GM19468 (cell line): ENCODE measurements at regions not wholly inside any gene's neighbourhood (a gene's known extent, or its start where the extent isn't known, plus 50 kb on each side); places are given as distances from the start of the nearest gene placed in this dataset.
"Not testable (repeated sequence)": the region's sequence is repeated elsewhere in the genome, so short reads cannot be mapped to it uniquely, and the experiment has no call there.

Experiments
- ATAC-seq: cut with Tn5 transposase; IDR thresholded peaks from one replicate; pipeline ENCODE4 v1.9.1; 2021; ENCODE audit warnings: mild to moderate bottlenecking, moderate library complexity, moderate number of reproducible peaks; ENCODE audit not compliant: unreplicated experiment; ENCODE audit errors: extremely low read depth

DNA sequence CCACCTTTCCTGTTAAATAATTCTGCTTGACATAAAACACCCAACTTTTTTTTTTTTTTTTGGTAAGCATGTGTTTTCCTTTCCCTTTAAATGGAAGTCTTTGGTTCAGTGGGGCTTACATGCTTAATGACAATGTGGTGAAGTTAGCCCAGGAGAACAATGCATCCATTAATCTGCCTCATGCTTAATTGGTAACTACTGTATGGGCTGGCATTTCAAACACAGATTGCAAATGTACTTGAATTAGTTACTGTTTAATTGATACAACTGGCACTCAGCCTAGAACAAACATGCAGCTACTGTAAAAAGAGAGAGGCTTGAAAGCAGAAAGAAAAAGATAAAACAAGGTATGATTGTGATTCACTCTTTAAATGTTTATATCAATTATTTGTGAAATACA is 483.6 kb upstream of the NOX3 start:
- ATAC-seq: no peak

DNA sequence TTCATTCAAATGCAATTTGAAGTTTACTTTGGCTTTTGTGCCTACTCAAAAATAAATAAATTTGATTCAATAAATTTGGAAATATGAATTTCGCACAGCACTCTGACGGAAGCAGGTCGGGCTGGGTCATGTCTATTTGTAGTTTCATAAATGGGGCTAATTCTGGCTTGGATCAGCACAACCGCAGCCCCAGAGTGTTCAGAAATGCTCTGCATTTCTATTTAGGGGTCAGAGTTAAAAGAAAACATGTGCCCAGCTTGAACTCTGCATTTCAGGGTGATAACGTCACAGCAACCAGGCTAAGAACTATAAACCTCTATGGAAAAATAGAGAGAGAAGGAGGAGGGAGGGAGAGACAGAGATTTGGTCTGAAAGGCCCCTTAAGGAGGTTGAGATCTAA is 480.9 kb upstream of the NOX3 start:
- ATAC-seq: no peak

DNA sequence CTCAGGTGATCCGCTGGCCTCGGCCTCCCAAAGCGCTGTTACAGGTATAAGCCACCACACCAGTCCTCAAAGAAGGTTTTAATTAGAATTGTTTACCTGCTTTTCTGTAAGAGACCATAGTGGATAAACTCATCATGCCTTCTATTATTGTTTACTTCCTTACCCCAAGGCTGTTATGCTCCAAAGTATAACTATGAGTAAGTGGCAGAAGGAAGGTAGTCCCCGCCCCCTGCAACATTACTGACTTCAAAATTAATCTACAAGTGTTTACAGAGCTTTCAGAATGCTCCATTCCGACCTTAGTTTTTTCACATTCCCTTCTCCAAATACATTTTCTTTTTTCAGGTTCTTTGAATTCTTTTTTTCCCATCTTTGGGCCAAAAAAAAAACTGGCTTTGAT is 480.5 kb upstream of the NOX3 start:
- ATAC-seq: no peak

DNA sequence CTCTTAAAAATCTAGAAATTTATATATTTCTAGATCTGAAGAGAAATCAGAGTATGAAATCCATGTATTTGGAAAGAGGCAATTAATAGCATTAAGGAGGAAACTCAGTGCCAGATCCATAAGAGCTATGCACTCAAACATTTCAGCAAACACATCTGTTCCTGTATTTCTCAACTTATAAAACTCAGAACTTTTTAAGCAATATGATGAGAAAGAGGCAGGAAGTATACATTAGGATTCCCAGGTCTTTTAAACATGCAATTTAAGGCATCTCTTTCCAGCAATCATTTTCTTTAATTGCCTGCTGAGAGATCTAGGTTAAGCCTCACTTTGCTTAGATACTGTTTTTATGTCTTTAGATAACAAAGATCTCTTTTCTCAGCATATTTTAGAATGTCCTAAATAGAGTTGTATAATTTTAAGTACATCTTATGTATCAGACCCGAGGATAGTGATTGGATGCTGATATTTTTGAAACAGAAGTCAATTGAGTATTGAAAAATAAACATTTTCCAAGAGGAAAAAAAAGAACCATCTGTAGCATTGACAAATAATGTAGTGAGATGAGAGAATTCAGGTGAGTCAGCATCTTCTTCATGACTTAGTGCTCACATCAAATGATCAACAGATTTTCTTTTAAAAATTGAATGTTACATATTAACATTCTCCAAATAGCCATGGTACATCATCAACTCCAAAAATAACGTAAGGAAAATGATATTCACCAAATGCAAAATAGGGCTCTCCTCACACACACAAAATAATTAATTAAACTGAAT is 461.4 kb upstream of the NOX3 start:
- no peak for ATAC-seq

DNA sequence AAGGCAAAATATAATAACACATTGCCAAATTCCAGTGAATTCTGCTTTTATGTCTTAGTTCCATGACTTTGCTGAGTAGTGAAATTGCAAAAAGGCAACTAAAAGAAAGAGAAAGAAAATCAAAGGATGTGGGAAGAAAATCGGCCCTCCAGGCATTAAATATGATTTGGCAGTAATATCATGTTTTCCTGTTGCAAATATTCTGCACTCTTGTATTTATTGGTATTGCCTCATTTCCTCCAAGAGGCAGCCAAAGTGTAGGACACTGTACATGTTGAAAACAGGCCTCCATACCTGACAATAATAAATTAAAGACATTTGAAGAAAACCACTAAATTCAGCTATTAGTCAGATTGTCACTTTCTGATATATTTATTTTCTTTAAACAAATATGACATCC is 460.0 kb upstream of the NOX3 start:
- no peak for ATAC-seq

DNA sequence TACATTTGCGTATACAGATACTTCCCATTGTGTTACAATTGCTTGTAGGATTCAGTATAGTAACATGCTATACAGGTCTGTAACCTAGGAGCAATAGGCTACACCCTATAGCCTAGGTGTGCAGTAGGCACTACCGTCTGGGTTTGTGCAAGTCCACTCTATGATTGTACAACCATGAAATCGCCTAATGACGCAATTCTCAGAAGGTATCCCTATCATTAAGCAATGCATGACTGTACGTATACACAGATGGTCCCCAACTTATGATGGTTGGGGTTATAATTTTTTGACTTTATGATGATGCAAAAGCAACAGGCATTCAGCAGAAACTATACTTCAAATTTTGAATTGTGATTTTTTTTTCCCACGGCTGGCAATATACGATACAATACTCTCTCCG is 458.2 kb upstream of the NOX3 start:
- ATAC-seq: no peak

DNA sequence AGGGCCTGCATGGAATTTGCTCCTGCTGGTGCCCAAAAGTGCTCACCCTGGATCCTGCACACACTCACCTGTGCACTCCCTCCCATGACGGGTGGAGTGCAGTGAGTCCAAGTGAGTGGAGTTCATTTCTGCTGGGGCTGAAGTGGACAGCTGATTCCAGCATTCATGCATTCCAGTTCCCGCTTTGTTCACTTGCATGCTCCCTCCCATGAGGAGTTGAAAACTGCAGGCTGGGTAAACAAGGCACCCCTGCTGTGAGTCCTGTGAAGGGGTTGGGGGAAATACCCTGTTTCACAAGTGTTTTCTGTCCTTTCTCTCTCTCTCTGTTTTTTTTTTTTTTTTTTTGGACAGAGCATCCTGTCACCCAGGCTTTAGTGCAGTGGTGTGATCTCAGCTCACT is 454.1 kb upstream of the NOX3 start:
- no peak for ATAC-seq

DNA sequence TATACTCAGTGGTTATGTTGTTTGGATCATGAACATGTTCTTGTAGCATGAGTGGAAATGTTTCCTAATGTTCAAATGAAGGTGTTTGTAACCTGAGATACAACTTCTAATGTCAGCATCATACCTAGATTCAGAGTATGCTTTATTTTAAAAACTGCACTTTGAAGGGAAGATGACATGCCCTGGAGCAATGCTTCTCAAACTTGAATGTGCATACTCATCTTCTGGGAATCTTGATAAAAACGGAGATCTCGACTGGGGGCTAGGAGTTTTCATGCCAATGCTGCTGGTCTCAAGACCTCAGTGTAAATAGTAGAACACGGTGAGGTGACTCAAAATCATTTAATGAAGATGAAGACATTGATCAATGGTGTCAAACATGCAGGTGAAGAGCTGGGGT is 440.0 kb upstream of the NOX3 start:
- no peak for ATAC-seq

DNA sequence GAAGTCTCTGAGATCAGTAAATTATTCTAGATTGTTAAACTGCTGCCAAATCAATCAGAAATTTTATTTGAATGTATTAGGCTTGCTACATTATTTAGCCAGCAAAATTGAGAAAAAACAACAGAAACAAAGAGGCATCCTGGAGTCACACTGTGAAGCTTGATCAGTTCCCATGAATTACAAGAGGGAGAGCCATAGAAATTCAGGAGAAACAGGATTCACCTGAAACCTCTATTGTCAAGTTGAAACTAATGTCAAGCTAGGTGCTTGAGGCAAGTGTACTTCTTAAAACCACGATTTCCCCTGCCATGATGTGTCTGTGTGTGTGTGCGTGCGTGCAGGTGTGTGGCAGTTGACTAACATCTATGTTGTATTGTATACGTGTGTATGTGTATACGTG is 439.1 kb upstream of the NOX3 start:
- ATAC-seq: no peak

DNA sequence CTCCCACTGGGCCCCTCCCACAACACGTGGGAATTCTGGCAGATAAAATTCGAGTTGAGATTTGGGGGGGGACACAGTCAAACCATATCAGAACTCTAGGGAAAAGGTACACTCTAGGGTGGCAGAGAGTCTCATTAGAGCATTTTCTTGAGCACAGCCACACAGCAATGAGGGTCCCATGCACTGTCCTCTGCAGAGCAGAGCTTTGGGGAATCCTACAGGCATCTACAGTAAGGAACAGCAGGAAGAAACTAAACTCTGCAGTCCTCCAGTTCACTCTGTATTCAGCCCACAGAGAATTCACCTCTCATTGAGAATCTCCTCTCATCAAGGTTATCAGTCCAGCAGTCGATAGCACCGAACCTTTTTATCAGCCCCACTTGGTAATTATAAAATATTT is 438.6 kb upstream of the NOX3 start:
- ATAC-seq: no peak

DNA sequence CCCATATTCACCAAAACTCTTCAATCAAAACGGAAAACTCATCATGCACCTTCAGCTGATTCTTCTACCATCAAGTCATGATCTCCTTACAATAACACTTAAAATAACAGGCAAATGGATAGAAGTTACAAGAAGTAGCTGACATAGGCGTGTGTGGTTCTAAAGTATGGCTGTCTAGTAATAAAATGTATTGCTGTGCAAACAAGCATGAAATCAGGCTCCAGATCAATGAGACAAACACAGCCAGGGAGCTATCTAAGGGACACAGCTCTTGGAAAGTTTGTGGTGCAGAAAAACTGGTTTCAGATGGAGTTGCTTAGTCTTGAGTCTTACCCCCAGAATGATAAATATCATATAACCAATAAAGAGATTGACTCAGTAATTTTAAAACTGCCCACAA is 434.8 kb upstream of the NOX3 start:
- no peak for ATAC-seq

DNA sequence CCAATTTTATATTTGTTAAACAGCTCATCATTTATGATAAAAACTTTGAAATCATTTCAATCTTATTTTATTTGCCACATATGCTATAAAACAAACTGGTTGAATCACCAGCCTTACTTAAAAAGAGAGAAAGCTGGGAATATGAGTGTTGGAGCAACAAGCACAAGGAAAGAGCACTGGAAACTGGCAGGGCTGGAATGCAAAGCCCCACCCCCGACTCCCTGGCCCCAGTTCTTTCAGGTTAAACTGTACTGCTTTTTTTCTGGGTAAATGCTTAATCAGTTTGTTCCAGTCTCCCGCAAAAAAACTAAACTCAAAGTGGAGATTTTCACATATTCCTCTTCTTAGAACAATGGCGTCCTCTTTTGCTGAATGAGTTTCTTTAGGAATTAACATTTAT is 433.8 kb upstream of the NOX3 start:
- ATAC-seq: no peak

DNA sequence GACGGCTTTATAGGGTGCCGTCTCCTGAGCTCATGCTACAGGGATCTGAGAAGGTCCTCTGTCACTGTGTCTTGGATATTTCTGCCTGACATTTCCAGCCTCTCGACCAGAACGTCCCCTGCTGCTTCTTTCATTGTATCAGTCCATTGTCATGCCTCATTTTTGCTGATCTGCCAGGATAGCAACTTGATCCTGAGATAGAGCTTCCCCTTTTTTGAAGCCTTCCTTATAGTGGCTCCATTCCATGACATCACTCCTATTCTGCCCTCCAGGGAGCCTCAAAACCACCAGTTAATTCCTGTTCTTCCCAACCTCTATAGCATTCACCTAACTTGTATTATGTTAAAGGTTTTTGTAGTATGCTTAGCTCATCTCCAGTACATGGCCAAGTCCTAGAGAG is 431.8 kb upstream of the NOX3 start:
- no peak for ATAC-seq

DNA sequence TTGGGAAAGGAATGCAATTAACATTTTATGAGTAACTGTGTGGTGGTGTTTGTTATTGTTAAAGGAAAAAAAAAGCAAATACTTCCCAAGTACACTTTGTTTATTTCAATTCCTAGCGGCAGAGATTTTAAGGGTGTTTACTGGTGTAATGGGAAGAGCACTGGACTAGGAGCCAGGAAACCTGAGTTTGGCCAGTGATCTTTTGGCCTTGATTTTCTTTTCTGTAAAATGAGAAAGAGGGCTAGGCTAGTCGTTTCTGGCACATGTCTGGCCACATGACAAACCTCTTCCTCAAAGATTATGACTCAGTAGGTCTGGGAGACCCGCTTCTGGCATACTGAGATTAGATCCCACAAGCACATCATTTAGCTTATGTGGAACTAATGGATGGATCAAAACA is 428.1 kb upstream of the NOX3 start:
- ATAC-seq: no peak

DNA sequence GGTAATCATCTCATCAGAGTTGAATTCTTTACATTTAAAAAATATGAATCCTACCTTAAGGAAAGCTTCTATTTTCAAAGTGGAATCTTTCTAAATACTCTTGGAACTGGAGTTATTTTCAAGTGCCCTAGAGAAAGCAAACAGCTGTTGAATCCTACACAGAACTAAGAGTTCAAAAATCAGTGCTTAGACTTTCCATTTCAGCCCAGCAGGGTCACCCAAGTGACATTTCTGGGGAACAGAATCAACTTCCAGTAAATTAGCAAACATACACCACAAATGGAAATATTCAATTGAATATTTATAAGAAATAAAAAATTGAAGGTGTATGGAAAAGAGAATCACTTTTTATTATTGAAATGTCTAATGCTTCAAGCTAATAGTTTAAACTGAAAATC is 427.7 kb upstream of the NOX3 start:
- ATAC-seq: no peak

DNA sequence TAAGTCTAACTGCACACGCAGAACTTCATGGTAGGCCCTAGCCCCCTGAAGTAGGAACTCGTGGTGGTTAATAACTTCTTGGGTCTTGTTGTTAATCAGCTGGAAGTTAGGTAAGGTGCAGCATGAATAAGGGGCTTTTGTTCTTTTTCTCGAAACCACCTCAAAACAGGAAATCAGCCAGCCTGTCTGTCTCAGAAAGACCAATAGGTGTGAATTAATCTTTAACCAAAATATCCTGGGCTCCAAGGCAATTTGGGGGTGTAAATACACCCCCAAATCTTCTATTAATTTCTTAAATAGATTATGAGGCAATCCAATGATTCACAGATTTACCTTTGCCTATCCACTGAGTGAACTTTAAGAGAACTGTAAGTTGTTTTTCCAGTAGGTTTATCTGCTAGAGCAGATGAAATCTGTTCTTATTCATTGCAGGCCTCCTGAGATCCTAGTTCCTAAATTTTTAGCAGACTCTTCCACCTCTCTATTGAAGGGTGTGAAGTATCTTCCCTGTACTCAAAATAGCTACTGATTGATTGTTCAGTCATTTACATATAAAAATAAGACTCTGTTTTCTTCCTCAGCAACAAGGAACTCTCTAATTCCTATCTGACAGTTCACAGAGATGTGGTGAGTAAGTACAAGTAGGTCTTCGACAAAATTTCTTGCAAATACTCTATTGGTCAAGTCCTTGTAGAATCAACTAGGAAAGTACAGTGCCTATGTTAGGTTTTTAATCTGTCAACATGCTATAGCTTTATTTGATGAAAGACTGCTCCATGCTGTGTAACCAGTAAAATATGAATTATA is 427.1 kb upstream of the NOX3 start:
- ATAC-seq: peak; percentile 84

DNA sequence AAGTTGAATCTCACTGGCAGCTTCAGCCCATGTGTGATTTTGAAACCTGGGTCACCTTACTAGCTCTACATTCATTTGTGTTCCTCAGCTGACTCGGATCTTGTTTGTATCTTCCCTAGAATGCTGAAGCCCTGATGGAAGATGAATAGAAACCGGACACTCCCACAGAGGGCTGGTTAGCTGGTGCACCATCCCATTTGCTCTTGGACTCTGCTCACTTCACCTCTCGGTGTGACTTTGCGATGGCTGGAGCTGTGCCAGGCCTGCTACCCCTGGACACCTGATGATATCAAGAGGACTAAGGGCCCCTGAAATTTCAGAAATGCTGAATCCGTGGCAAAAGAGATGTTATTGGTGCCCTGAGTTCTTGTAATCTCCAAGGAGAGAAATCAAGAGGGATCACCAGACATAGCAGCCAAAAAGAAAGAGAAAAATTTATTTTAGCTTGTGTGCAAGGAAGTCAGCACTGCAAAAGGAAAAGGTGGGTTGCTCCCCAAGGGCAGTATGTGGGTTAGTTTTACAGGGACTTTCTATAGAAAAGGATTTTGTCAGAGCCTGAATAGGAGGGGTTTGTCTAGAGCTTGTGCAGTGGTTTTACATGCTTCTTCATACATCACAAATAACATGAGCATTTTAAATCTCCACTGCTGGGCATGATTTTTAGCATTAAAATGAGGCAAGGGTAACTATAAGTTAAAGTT is 426.3 kb upstream of the NOX3 start:
- ATAC-seq: peak; percentile 4

DNA sequence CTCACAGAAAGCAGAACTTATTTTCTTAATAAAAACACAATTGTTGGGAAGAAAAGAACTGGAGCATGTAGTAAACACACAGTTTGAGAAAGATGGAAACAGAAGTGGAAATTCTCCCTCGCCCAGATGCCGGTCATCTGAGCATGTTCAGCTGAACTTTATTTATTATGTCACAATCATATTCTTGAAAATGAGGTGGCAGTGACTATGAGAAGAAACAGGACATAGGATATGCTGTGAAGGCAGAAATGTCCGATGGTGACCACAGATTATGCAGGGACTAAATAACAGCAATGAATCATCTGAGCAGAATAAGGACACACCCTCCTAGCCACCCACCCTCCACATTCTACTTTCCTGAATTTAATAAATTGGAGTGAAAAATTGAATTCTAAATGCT is 425.3 kb upstream of the NOX3 start:
- no peak for ATAC-seq

DNA sequence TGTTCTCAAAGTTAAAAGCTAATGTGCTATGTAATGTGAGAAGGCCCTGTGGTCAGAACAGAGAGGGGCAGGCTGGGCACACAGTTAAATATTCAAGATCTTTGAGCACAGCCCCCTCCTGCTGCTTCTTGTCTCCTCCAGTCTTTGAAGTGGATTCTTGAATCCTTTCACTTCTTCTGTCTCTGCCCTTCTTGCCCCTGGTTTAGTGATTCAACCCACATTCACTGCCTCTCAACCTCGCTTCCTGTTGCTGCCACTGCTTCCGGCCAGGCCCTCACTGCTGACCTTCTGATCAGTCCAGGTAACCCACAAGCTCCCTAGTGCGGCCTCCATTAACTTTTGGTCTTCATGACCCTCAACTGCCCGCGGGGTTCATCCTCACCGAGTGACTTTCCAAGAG is 417.3 kb upstream of the NOX3 start:
- ATAC-seq: no peak

DNA sequence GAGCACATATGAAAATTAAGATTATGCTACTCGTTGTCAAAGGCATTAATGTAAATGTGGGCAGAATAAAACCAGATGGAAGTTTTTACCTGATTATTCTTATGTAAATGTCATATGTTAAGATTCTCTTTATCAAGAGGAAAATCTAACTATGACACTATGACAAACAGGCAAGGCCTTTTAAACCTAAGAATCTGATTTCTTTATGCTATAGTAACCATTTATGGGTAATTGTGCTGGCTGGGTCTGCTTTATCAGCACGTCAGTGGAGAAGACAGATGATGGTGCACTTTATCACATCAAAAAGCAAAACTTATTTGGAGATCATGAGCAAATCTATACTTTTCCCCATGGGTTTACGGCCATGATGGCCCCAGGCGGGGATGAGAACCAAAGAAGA is 412.0 kb upstream of the NOX3 start:
- no peak for ATAC-seq

DNA sequence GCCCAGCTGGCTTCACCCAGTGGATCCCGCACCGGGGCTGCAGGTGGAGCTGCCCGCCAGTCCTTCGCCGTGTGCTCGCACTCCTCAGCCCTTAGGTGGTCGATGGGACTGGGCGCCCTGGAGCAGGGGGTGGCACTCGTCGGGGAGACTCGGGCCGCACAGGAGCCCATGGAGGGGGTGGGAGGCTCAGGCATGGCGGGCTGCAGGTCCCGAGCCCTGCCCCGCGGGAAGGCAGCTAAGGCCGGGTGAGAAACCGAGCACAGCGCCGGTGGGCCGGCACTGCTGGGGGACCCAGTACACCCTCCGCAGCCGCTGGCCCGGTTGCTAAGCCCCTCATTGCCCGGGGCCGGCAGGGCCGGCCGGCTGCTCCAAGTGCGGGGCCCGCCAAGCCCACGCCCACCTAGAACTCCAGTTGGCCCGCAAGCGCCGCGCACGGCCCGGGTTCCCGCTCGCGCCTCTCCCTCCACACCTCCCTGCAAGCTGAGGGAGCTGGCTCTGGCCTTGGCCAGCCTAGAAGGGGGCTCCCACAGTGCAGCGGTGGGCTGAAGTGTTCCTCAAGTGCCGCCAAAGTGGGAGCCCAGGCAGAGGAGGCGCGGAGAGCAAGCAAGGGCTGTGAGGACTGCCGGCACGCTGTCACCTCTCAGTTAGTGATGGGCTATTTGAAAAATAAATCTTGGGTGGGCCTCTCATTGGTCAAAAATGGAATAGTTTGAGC is 411.2 kb upstream of the NOX3 start:
- ATAC-seq: not testable (repeated sequence)
